ENCODE measurements at regions not wholly inside any gene's neighbourhood (a gene's known extent, or its start where the extent isn't known, plus 50 kb on each side); places are given as distances from the start of the nearest gene placed in this dataset.
A peak's percentile ranks its signal among the peaks of the same experiment; 100 is the strongest.

DNA sequence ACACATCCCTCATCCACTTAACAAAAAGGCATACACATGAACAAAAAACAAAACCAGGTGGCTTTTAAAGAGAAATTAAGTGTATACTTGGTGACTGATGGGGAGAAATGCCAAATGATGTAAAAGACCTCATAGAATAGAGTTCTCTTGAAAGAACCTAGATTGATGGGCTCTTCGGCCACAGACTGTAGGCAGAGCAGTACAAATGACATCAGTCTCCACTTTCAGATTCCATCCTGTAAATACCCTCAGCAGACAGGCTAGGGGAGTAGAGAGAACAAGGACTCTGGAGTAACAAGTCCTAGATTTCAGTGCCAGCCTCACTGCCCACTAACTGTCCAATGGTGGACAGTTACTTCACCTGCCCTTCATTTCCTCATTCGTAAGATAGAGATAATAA lies 203.8 kb downstream of the MZT1 start:
- no peak for DNase-seq

GRCh38 chr13:72523049-72523448 lies 204.4 kb downstream of the MZT1 start:
- no peak for DNase-seq

DNA sequence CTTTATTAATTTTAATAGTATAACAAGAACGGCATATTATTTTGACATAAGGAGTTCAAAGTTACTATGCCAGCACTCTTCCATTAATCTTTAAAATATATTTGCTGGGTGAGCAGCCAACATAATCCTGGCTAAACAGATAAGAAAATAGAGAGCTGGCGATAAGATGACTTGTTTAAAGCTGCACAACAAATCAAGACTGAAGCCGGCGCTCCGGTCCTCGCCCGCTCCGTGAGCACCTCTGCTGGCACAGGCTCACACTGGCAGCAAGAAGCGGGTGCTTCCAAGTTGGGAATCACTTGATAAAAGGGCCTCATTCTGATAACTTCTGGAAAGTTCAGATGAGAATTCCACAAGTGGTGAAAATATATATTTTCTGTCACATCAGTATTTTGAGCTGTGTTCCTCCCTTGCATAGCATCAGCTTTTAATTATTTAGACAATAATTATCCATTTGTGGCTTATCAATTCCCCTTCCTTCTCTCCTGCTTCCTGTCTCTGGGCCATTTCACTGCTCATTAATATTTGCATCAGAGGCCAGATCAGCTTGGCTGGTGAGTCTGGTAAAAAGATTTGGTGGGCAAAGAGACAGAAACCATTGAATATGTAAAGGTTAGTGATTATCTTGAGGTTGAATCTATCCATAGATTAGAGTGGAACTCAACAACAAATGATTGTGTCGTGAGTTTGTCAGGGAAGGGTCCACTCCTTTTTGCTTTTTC lies 205.3 kb downstream of the MZT1 start:
- DNase-seq, result no peak

GRCh38 chr13:72514146-72514545 lies 213.3 kb downstream of the MZT1 start:
- no peak for DNase-seq

- no peak for DNase-seq
These were observed 219.0 kb downstream of the MZT1 start for GRCh38 chr13:72508392-72508791.

GRCh38 chr13:72507416-72508199 lies 219.8 kb downstream of the MZT1 start:
- DNase-seq, result no peak

- DNase-seq, result no peak
These were observed 220.7 kb downstream of the MZT1 start for GRCh38 chr13:72506706-72507105.

DNA sequence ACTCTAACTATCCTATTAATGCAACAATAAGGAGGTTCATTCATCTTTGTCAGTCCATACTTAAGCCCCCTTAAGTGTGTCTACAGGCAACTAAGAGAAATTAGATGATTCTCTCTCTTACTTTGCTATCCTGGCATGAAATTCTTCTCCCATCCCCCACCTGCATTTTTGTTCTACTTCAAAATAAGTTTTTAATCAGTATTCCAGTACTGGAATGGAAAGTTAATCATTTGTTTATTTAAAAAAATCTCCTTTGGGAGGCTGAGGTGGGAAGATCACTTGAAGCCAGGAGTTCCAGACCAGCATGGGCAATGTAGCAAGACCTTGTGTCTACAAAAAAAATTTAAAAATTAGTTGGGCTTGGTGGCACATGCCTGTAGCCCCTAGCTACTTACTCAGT lies 222.1 kb downstream of the MZT1 start:
- DNase-seq, result no peak

DNA sequence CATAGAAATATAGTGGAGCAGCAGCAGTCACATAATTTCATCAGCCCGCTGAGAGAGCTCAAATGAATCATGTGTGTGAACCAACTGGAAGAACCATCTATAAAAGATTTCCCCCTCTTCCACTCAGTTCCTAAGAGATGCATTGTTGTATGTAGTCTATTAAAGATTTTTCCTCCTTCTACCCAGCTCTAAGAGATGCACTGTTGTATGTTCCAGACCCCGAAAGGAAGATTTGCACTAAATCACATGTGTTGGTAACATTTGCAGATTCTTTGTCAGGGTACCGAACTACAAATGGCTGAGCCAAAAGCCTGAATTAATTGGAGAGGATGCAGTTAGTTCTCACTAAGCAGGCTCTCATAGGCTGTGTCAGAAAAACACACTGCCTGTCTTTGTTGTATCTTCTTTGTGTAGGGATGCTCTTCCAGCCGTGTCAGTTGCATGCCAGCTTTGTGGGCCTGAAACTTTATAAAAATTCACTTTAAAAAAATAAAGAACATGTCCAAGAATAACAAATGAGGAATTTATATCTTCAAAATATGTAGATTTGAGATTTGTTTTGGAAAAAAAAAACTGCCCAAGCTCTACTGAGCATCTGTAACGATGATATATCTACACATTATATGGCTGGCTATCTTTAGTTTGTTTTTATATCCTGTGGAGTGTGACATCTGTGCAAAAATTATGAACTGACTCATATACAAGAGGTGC lies 223.1 kb downstream of the MZT1 start:
- DNase-seq, result no peak

DNA sequence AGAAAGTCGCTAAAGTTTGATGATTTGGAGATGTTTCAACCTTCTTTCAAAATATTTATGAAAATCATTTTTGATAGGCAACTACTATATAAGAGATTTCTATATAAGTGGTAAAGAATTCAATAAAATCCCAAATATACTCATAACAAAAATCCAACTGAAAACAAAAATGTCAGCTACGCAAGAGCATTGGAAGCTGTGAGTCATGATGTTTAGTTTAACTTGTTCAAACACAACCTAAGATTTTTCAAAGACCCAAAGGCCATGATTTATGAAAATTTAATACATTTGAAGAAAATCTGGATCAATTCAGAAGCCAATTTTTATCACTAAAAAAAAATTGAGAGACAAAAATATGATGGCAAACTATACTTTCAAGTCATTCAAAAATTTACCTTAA lies 226.6 kb downstream of the MZT1 start:
- DNase-seq, result no peak

DNA sequence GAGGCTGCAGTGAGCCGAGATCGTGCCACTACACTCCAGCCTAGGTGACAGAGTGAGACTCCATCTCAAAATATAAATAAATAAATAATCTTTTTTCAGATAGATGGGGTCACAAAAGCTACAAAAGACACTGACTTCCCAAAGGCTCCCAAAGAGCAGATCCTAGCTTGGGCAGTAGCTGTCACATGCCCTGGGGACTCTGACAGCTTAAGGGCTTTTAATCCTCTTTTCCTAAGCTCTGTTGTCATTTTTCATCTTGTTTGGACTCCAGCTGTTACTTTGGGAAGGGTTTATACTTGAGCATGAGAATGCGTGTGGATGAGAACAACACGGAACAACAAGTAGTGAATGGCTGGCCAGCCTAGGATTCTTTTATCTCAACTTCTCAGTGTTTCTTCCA lies 231.7 kb downstream of the MZT1 start:
- no peak for DNase-seq

DNA sequence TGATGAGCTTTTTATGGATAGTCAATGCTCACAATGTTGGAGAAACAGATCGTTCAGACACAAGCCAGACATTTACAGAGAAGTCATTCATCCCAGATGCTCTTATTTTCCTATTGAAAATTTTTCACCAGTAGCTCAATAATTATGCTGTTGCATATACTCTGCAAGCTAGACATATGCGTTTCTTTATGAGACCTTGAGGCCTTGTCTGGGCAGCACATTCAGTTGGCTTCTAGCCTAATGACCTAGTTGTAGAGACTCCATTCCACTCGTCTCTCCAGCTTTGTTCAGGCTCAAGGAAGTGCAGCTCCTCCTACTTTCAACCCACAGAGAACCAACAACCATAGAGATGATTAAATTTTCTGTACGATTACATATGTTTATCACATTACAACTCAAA lies 237.7 kb downstream of the MZT1 start:
- DNase-seq, result no peak

- DNase-seq, result no peak
These were observed 254.1 kb downstream of the MZT1 start for GRCh38 chr13:72473321-72473720.

- DNase-seq, result no peak
These were observed 257.5 kb downstream of the MZT1 start for GRCh38 chr13:72469906-72470305.

DNA sequence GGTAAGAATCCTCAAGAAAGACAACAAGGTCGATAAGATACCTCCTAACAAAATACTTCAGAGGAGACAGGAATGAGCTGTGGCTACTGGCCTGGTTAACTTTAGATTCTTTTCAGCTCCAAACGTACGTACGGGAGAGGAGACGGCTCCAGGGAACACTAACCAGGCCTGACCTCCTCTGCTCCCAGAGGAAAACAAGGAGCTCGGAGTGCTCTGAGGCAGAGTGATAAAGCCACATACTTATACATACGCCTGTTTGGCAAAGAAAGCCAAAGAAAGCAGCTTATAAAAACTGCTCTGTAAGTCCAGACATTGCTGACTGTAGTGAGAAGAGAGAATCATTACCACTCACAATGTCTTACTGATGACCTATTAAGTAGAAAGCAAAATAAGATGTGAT lies 263.9 kb downstream of the MZT1 start:
- no peak for DNase-seq

- no peak for DNase-seq
These were observed 264.7 kb downstream of the MZT1 start for GRCh38 chr13:72462726-72463125.

- DNase-seq, result no peak
These were observed 265.3 kb downstream of the MZT1 start for GRCh38 chr13:72462166-72462565.

- no peak for DNase-seq
These were observed 268.7 kb downstream of the MZT1 start for GRCh38 chr13:72458701-72459100.

DNA sequence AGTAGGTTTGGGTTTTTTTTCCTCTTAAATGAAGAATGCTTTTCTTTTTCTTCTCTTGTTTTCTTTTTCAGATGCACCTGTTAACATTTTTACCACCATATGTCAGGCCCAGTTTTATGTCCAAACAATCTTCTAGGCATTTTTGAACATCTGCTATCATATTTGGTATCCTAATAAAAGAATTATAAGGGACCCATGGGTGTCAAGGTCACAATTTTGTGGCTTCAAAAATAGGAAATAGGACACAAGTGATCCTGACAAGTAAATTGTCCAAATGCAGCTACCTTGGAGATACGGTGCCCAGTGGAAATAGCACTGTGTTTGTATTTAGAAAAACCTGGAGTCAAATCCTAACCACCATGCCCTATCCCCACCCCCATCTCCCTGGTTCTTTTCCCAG lies 270.3 kb downstream of the MZT1 start:
- no peak for DNase-seq

DNA sequence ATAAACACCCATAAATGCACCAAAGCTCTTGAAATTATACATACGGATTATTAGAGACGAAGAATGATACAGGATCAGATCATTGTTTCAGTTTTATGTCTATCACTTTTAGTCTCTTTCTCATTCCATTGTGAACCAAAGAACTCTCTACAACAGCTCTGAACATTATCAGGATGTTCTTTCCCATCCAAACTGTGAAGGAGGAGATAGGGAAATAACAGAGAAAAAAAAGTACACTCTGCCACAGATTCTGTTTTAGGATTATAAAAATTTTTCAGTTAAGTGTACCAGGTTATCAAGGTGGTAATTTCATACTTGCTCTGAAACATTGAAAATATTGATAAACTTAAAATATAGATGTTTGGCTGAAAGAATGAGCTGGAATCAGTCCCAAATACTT lies 270.9 kb downstream of the MZT1 start:
- no peak for DNase-seq

- DNase-seq, result no peak
These were observed 274.3 kb downstream of the MZT1 start for GRCh38 chr13:72453161-72453560.

DNA sequence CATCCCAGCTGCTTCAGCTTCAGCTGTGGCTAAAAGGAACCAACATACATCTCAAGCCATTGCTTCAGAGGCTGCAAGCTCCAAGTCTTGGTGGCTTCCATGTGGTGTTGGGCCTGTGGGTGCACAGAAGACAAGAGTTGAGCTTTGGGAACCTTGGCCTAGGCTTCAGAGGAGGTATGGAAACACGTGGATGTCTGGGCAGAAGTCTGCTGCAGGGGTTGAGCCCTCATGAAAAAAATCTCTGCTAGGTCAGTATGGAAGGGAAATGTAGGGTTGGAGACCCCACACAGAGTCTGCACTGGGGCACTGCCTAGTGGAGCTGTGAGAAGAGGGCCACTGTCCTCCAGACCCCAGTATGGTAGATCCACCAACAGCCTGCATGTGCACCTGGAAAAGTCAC lies 279.3 kb downstream of the MZT1 start:
- no peak for DNase-seq

DNA sequence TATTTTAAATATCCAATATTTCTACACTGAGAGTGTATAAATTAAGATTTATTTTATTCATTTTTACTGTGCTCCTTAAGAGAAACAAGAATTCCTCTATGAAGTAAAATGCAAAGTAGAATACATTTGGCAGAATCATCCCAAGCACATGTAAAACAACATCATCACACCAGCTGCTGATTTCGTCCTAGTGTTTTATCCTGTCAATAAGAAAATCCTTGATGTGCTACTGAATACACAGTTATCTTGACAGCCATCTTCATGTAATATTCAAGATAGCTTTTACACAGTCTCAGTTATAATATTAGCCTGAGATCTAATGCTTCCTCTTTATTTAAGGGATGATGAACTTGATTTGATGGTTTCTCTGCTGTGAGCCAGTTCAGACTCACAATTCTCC lies 282.4 kb downstream of the MZT1 start:
- no peak for DNase-seq

DNA sequence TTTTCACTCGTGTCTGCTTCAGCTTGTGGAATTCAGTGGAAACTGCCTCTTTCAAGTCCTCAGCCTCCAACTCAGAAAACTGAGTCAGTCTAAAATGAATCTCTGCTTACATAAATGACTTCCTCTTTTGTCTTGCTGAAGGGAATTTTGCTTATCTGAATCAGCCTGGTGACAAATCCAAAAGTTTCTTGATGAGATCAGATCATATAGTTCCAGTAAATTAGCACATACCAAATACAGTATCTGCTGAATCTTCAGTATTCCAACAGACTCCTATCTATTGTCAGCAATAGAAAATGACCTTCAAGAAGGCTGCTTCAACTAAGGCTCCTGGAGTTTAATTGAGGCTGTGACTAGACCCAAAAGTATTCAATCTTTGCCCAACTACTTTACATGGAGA lies 290.0 kb downstream of the MZT1 start:
- DNase-seq, result peak; percentile 8

All from hematopoietic multipotent progenitor cell treated with erythropoietin and hydrocortisone succinate and interleukin-3 and kit ligand, for 4 days (in vitro differentiated cells).